K562 (cell line): ENCODE measurements at regions not wholly inside any gene's neighbourhood (a gene's known extent, or its start where the extent isn't known, plus 50 kb on each side); places are given as distances from the start of the nearest gene placed in this dataset.

Experiments
- ATAC-seq: fragments of 200-7000 bp; cut with Tn5 transposase; 3 replicates; pipeline ENCODE4 v1.9.1; 2020; ENCODE audit warnings: moderate library complexity
- BruUV-seq: library from RNA; stranded (reverse); fragments of 400-500 nt; replicated peaks from 2 replicates; lab custom pipeline; 2021; lab: Mats Ljungman, UMichigan
- CTCF ChIA-PET: fragments of 300-600 bp; formaldehyde crosslinking; extraction: SDS; loops from one replicate; lab custom pipeline; 2021; ENCODE audit warnings: low intra/inter-chr PET ratio; lab: Yijun Ruan, JAX
- POLR2A ChIA-PET: fragments of 300-600, 350-650 bp; sonication (Branson Sonifier 250); formaldehyde crosslinking; extraction: SDS; loops from one replicate; lab custom pipeline; 2021; ENCODE audit warnings: antibody characterized with exemption, inconsistent platforms; lab: Yijun Ruan, JAX
- DNase-seq, 4 experiments: peaks; one replicate each; pipeline versions ENCODE4 v3.0.0 to v3.0.0-alpha.2; 2011 to 2018; ENCODE audit warnings: low spot score in 3 of 4, mixed read lengths in 3 of 4; ENCODE audit errors: extremely low read depth in 1 of 4
- FAIRE-seq: peaks from 2 replicates; lab custom pipeline; 2011; peaks lifted over from hg19 to GRCh38; lab: Jason Lieb, UNC
- H2AFZ ChIP-seq: 2 replicates; pipeline ENCODE4 v1.6.0; 2011; ENCODE audit warnings: low read depth, low read length, control low read depth, inconsistent platforms
- H3K27ac ChIP-seq: fragments of 200-600 bp; 3 replicates; pipeline ENCODE4 v1.8.0; 2011; ENCODE audit warnings: low read depth, mild to moderate bottlenecking, control low read depth, inconsistent platforms, low read length, moderate library complexity, mixed read lengths; ENCODE audit errors: extremely low read depth
- H3K27me3 ChIP-seq, 2 experiments: fragments of 300-600 bp in 1 of 2; 2 replicates in 1 of 2; 3 replicates in 1 of 2; pipeline versions ENCODE4 v1.6.0 to v1.8.0; 2011; ENCODE audit warnings: inconsistent platforms in 2 of 2, low read length in 2 of 2, mild to moderate bottlenecking in 1 of 2, mixed read lengths in 1 of 2, moderate library complexity in 1 of 2; ENCODE audit not compliant: control insufficient read depth in 2 of 2, insufficient read depth in 2 of 2
- H3K36me3 ChIP-seq: fragments of 300-600 bp; 3 replicates; pipeline ENCODE4 v1.8.0; 2011; ENCODE audit warnings: mild to moderate bottlenecking, low read length, inconsistent platforms; ENCODE audit not compliant: control insufficient read depth, insufficient read depth
- H3K4me1 ChIP-seq, 2 experiments: fragments of 200-600 bp in 1 of 2; replicated peaks in 1 of 2; 2 replicates in 1 of 2; 3 replicates in 1 of 2; pipeline versions ENCODE4 v1.5.1 to v1.8.0; 2011; ENCODE audit warnings: inconsistent platforms in 2 of 2, low read length in 2 of 2, mild to moderate bottlenecking in 1 of 2, mixed read lengths in 1 of 2, moderate library complexity in 1 of 2; ENCODE audit not compliant: control insufficient read depth in 2 of 2, insufficient read depth in 2 of 2
- H3K4me2 ChIP-seq: 2 replicates; pipeline ENCODE4 v1.6.1; 2011; ENCODE audit warnings: low read length, control low read depth, inconsistent platforms, mixed read lengths; ENCODE audit not compliant: insufficient read depth
- H3K4me3 ChIP-seq: fragments of 200-600 bp; sonication (generic), shearing (Covaris generic); 2 replicates; pipeline ENCODE4 v1.5.1; 2016; ENCODE audit warnings: control low read depth, inconsistent platforms
- H3K79me2 ChIP-seq: fragments of 200-600 bp; 3 replicates; pipeline ENCODE4 v1.8.0; 2011; ENCODE audit warnings: low read length, inconsistent platforms; ENCODE audit not compliant: control insufficient read depth, insufficient read depth
- H3K9ac ChIP-seq, 2 experiments: 2 replicates each; pipeline versions ENCODE4 v1.6.0 to v1.6.1; 2011; ENCODE audit warnings: low read depth in 2 of 2, low read length in 2 of 2, control low read depth in 1 of 2, inconsistent platforms in 1 of 2, mild to moderate bottlenecking in 1 of 2, mixed read lengths in 1 of 2; ENCODE audit not compliant: insufficient read depth in 1 of 2
- H3K9me1 ChIP-seq: one replicate; pipeline ENCODE4 v1.6.0; 2011; ENCODE audit warnings: inconsistent platforms, mild to moderate bottlenecking, low read length, moderate library complexity; ENCODE audit not compliant: control insufficient read depth, insufficient read depth
- H3K9me3 ChIP-seq: replicated peaks from 2 replicates; pipeline ENCODE4 v1.5.1; 2011; ENCODE audit warnings: low read depth, low read length, inconsistent platforms; ENCODE audit not compliant: control insufficient read depth, insufficient read depth
- H4K20me1 ChIP-seq: replicated peaks from 2 replicates; pipeline ENCODE4 v1.6.1; 2011; ENCODE audit warnings: low read length, inconsistent platforms, mixed read lengths; ENCODE audit not compliant: control insufficient read depth, insufficient read depth
- C11orf30 ChIP-seq: fragments of 450-650 bp; IDR thresholded peaks from 2 replicates; pipeline ENCODE4 v1.6.1; 2016; ENCODE audit warnings: low read depth, mild to moderate bottlenecking
- DMBX1 ChIP-seq: fragments of 250-450 bp; sonication (Bioruptor Pico); IDR thresholded peaks from 2 replicates; pipeline ENCODE4 v1.8.0; 2022; ENCODE audit warnings: inconsistent platforms, mild to moderate bottlenecking, moderate library complexity, borderline replicate concordance
- JUNB ChIP-seq: fragments of 450-650 bp; formaldehyde crosslinking; conservative IDR thresholded peaks from 2 replicates; pipeline ENCODE4 v1.4.0; 2020; ENCODE audit warnings: mild to moderate bottlenecking
- MAFF ChIP-seq: IDR thresholded peaks from 2 replicates; pipeline ENCODE4 v1.6.1; 2012; ENCODE audit warnings: low read length, improper control_type of control experiment
- MAFG ChIP-seq: fragments of 450-650 bp; conservative IDR thresholded peaks from 2 replicates; pipeline ENCODE4 v1.6.1; 2016; ENCODE audit warnings: missing genetic modification characterization, missing compliant biosample characterization
- TAF15 ChIP-seq: fragments of 200-400 bp; formaldehyde crosslinking; IDR thresholded peaks from 2 replicates; pipeline ENCODE4 v1.6.1; 2017; ENCODE audit warnings: mild to moderate bottlenecking, low read depth, low read length, moderate library complexity
- TCF7 ChIP-seq: sonication (generic); IDR thresholded peaks from 2 replicates; pipeline ENCODE4 v1.6.1; 2016; ENCODE audit warnings: antibody characterized with exemption, borderline replicate concordance
- ZNF282 ChIP-seq: sonication (generic); formaldehyde crosslinking; IDR thresholded peaks from 2 replicates; pipeline ENCODE4 v1.8.1; 2023; ENCODE audit warnings: missing genetic modification reagents
- WGBS: fragments of 100-300 bp; shearing (Covaris generic); methylation state at CpG from one replicate; pipeline ENCODE4 v1.1.6; 2016; ENCODE audit warnings: low coverage, mixed read lengths; ENCODE audit not compliant: insufficient coverage; ENCODE audit errors: missing lambda C conversion rate; 5-methylcytosine and 5-hydroxymethylcytosine counted together
- in situ Hi-C: fragments of 300-500 bp; cut with MboI; formaldehyde crosslinking; loops from 4 replicates; pipeline ENCODE4 v1.15.0; 2018; ENCODE audit warnings: inconsistent platforms, mixed read lengths
- intact Hi-C: fragments of 100-400 bp; cut with micrococcal nuclease; formaldehyde crosslinking; loops from 2 replicates; pipeline ENCODE4 v1.14.2; 2022
- TF ChIP-seq, protein P1 (sequence below): sonication (generic); formaldehyde crosslinking; IDR thresholded peaks from 2 replicates; pipeline ENCODE4 v1.8.0; 2022; ENCODE audit warnings: mild to moderate bottlenecking, missing genetic modification reagents
- TF ChIP-seq, protein P2 (sequence below): IDR thresholded peaks from 2 replicates; pipeline ENCODE4 v1.6.1; 2014; ENCODE audit warnings: antibody characterized with exemption
- TF ChIP-seq, protein P3 (sequence below): sonication (generic); formaldehyde crosslinking; IDR thresholded peaks from 2 replicates; pipeline ENCODE4 v1.8.0; 2022; ENCODE audit warnings: missing genetic modification reagents, mild to moderate bottlenecking, moderate library complexity, borderline replicate concordance
- TF ChIP-seq, protein P4 (sequence below), 2 experiments: fragments of 450-650 bp in 1 of 2; IDR thresholded peaks; 2 replicates each; pipeline ENCODE4 v1.6.1; 2011 to 2017; ENCODE audit warnings: low read depth in 2 of 2, antibody characterized with exemption in 1 of 2, borderline replicate concordance in 1 of 2, low read length in 1 of 2, mild to moderate bottlenecking in 1 of 2, mixed read lengths in 1 of 2; ENCODE audit not compliant: control insufficient read depth in 1 of 2

DNA sequence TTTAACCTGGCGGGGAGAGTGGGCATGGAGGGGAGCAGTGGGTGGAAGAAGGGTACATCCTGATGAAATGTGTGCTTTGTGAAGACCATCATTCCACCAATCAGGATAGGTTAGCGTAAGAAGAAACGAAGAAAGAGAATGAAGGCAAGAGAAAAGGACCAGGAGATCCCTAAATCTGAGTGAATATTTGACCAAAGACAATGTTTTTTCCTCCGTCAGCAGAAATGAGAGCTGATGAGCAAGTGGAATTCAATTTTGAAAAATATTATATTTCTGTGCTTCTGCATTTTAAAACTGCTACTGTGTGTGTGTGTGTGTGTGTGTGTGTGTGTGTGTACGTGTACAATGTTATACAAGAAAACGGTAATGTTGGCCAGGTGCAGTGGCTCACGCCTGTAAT is 58.3 kb upstream of the NOCT start (continued):
- TF ChIP-seq, protein P1, sequence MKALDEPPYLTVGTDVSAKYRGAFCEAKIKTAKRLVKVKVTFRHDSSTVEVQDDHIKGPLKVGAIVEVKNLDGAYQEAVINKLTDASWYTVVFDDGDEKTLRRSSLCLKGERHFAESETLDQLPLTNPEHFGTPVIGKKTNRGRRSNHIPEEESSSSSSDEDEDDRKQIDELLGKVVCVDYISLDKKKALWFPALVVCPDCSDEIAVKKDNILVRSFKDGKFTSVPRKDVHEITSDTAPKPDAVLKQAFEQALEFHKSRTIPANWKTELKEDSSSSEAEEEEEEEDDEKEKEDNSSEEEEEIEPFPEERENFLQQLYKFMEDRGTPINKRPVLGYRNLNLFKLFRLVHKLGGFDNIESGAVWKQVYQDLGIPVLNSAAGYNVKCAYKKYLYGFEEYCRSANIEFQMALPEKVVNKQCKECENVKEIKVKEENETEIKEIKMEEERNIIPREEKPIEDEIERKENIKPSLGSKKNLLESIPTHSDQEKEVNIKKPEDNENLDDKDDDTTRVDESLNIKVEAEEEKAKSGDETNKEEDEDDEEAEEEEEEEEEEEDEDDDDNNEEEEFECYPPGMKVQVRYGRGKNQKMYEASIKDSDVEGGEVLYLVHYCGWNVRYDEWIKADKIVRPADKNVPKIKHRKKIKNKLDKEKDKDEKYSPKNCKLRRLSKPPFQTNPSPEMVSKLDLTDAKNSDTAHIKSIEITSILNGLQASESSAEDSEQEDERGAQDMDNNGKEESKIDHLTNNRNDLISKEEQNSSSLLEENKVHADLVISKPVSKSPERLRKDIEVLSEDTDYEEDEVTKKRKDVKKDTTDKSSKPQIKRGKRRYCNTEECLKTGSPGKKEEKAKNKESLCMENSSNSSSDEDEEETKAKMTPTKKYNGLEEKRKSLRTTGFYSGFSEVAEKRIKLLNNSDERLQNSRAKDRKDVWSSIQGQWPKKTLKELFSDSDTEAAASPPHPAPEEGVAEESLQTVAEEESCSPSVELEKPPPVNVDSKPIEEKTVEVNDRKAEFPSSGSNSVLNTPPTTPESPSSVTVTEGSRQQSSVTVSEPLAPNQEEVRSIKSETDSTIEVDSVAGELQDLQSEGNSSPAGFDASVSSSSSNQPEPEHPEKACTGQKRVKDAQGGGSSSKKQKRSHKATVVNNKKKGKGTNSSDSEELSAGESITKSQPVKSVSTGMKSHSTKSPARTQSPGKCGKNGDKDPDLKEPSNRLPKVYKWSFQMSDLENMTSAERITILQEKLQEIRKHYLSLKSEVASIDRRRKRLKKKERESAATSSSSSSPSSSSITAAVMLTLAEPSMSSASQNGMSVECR (CRISPR knock-in tag), result no peak
- TF ChIP-seq C11orf30 (peak; percentile 75), MAFF (peak; percentile 52), TAF15 (no peak), MAFG (peak; percentile 68)
- TF ChIP-seq, protein P2, sequence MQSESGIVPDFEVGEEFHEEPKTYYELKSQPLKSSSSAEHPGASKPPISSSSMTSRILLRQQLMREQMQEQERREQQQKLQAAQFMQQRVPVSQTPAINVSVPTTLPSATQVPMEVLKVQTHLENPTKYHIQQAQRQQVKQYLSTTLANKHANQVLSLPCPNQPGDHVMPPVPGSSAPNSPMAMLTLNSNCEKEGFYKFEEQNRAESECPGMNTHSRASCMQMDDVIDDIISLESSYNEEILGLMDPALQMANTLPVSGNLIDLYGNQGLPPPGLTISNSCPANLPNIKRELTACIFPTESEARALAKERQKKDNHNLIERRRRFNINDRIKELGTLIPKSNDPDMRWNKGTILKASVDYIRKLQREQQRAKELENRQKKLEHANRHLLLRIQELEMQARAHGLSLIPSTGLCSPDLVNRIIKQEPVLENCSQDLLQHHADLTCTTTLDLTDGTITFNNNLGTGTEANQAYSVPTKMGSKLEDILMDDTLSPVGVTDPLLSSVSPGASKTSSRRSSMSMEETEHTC, result no peak

DNA sequence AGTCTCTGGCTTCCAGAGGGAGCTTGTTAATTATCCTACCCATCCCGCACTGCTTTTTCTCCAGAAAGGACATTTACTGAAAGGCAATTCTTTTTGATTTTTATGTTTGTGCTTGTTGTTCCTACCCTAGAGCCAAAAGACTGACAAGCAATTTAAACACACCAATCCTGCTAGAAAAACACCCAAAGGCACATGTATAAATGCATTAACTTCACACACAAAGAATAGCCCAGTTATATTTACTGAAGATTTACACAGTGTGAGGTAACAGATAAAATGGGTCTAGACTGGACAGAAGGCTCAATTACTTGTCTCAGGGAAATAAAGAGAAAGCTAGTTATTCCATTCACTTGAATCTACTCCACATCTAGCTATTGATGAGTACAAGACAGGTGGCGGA is 61.2 kb upstream of the NOCT start:
- no TSS peak for BruUV-seq
- ChIA-PET POLR2A (interaction anchor here (0.5 to 1.2 kb wide), 2 partner anchors 60 to 242 kb away, joined by 3 to 5 read pairs; no protein-coding TSS in a partner anchor), CTCF (no interaction called here)
- H3K4me2 ChIP-seq, result no peak overlapping the region
- H3K9ac ChIP-seq, result no peak overlapping the region
- H3K27me3 ChIP-seq, result peaks cover 4 to 9% of the 10 kb centered on the region in 2 experiments; a peak in 4 of 5 replicates
- TF ChIP-seq, protein P3, sequence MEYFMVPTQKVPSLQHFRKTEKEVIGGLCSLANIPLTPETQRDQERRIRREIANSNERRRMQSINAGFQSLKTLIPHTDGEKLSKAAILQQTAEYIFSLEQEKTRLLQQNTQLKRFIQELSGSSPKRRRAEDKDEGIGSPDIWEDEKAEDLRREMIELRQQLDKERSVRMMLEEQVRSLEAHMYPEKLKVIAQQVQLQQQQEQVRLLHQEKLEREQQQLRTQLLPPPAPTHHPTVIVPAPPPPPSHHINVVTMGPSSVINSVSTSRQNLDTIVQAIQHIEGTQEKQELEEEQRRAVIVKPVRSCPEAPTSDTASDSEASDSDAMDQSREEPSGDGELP (CRISPR knock-in tag), result no peak
- TF ChIP-seq JUNB (CRISPR knock-in tag) (no peak), ZNF282 (no peak), TCF7 (no peak), DMBX1 (CRISPR knock-in tag) (no peak)
- TF ChIP-seq, protein P4, sequence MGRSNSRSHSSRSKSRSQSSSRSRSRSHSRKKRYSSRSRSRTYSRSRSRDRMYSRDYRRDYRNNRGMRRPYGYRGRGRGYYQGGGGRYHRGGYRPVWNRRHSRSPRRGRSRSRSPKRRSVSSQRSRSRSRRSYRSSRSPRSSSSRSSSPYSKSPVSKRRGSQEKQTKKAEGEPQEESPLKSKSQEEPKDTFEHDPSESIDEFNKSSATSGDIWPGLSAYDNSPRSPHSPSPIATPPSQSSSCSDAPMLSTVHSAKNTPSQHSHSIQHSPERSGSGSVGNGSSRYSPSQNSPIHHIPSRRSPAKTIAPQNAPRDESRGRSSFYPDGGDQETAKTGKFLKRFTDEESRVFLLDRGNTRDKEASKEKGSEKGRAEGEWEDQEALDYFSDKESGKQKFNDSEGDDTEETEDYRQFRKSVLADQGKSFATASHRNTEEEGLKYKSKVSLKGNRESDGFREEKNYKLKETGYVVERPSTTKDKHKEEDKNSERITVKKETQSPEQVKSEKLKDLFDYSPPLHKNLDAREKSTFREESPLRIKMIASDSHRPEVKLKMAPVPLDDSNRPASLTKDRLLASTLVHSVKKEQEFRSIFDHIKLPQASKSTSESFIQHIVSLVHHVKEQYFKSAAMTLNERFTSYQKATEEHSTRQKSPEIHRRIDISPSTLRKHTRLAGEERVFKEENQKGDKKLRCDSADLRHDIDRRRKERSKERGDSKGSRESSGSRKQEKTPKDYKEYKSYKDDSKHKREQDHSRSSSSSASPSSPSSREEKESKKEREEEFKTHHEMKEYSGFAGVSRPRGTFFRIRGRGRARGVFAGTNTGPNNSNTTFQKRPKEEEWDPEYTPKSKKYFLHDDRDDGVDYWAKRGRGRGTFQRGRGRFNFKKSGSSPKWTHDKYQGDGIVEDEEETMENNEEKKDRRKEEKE (IDR thresholded peaks at IDR 0.05; ENCODE audit: borderline replicate concordance in 1 of 2, control insufficient read depth in 1 of 2, low read depth in 2 of 2, low read length in 1 of 2), result no peak
- 34% methylated on average over 2 of the region's 2 CpGs for WGBS
- H3K9me3 ChIP-seq, result no peaks in the 10 kb centered on the region
- intact Hi-C loops (no loop called here), in situ Hi-C loops (no loop called here)
- no peak overlapping the region for H2AFZ ChIP-seq
- H3K36me3 ChIP-seq, result no peaks in the 10 kb centered on the region
- no peaks in the 10 kb centered on the region for H3K4me1 ChIP-seq
- FAIRE-seq, result no peak
- H3K79me2 ChIP-seq, result no peaks in the 10 kb centered on the region
- H3K9me1 ChIP-seq, result no peaks in the 10 kb centered on the region
- H4K20me1 ChIP-seq, result no peaks in the 10 kb centered on the region
- no peak overlapping the region for H3K27ac ChIP-seq
- no peak overlapping the region for H3K4me3 ChIP-seq
- no peak for ATAC-seq
- DNase-seq, result no peak
